GM23338 (cell line): ENCODE measurements at regions not wholly inside any gene's neighbourhood (a gene's known extent, or its start where the extent isn't known, plus 50 kb on each side); places are given as distances from the start of the nearest gene placed in this dataset.

Experiments used
- CTCF ChIP-seq, 2 experiments: fragments of 200-600 bp in 1 of 2; sonication (generic) in 1 of 2; conservative IDR thresholded peaks; 2 replicates each; pipeline versions ENCODE4 v1.5.1 to v1.6.1; 2016 to 2017; ENCODE audit warnings: antibody characterized with exemption in 2 of 2, low read depth in 2 of 2, mild to moderate bottlenecking in 2 of 2, moderate library complexity in 1 of 2
- EZH2 ChIP-seq: fragments of 200-600 bp; sonication (generic); IDR thresholded peaks from one replicate; pipeline ENCODE4 v1.8.0; 2017; ENCODE audit warnings: antibody characterized with exemption, mild to moderate bottlenecking, low read depth; ENCODE audit not compliant: unreplicated experiment
- JUNB ChIP-seq: IDR thresholded peaks from one replicate; pipeline ENCODE4 v1.6.1; 2016; ENCODE audit warnings: antibody characterized with exemption; ENCODE audit not compliant: unreplicated experiment
- NANOG ChIP-seq: IDR thresholded peaks from 2 replicates; pipeline ENCODE4 v1.6.1; 2016; ENCODE audit warnings: antibody characterized with exemption, borderline replicate concordance
- POLR2AphosphoS5 ChIP-seq: IDR thresholded peaks from 2 replicates; pipeline ENCODE4 v1.6.1; 2016; ENCODE audit warnings: antibody characterized with exemption, low read depth
- TF ChIP-seq, protein P1 (sequence below): IDR thresholded peaks from one replicate; pipeline ENCODE4 v1.6.1; 2018; ENCODE audit warnings: antibody characterized with exemption; ENCODE audit not compliant: unreplicated experiment

DNA sequence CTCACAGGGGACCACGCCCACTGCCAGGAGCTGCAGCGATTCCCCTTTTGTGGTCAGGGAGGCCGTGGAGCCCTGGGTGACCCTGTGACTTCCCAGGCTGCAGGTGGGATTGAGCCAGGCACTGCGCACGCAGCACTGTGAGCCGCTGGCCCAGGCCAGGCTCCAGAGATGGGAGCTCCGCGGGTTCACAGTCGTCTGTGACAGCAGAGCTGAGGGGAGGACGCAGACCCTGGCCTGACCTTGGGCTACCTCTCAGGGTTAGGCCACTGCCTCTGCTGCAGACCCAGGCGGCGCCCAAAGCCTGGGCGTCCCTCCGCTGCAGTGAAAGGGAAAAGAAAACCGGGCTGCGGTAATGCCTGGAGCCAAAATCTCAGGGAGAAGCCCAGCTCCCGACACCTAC, 107.5 kb upstream of the GPR26 start:
- TF ChIP-seq CTCF (conservative IDR thresholded peaks at IDR 0.05; ENCODE audit: low read depth in 2 of 2) = no peak
- TF ChIP-seq, protein P1, sequence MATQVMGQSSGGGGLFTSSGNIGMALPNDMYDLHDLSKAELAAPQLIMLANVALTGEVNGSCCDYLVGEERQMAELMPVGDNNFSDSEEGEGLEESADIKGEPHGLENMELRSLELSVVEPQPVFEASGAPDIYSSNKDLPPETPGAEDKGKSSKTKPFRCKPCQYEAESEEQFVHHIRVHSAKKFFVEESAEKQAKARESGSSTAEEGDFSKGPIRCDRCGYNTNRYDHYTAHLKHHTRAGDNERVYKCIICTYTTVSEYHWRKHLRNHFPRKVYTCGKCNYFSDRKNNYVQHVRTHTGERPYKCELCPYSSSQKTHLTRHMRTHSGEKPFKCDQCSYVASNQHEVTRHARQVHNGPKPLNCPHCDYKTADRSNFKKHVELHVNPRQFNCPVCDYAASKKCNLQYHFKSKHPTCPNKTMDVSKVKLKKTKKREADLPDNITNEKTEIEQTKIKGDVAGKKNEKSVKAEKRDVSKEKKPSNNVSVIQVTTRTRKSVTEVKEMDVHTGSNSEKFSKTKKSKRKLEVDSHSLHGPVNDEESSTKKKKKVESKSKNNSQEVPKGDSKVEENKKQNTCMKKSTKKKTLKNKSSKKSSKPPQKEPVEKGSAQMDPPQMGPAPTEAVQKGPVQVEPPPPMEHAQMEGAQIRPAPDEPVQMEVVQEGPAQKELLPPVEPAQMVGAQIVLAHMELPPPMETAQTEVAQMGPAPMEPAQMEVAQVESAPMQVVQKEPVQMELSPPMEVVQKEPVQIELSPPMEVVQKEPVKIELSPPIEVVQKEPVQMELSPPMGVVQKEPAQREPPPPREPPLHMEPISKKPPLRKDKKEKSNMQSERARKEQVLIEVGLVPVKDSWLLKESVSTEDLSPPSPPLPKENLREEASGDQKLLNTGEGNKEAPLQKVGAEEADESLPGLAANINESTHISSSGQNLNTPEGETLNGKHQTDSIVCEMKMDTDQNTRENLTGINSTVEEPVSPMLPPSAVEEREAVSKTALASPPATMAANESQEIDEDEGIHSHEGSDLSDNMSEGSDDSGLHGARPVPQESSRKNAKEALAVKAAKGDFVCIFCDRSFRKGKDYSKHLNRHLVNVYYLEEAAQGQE = no peak
- no peak for TF ChIP-seq POLR2AphosphoS5
- TF ChIP-seq EZH2 = no peak
- no peak for TF ChIP-seq NANOG
- no peak for TF ChIP-seq JUNB
